H1 (cell line): ENCODE measurements at regions not wholly inside any gene's neighbourhood (a gene's known extent, or its start where the extent isn't known, plus 50 kb on each side); places are given as distances from the start of the nearest gene placed in this dataset.

ENCODE experiments used
- CREB1 ChIP-seq: IDR thresholded peaks from 2 replicates; pipeline ENCODE4 v1.6.1; 2012; ENCODE audit warnings: inconsistent platforms
- EGR1 ChIP-seq: IDR thresholded peaks from 2 replicates; pipeline ENCODE4 v1.6.1; 2011; ENCODE audit warnings: low read depth, low read length, borderline replicate concordance
- EP300 ChIP-seq, 2 experiments: IDR thresholded peaks; 1 replicate in 1 of 2; 2 replicates in 1 of 2; pipeline ENCODE4 v1.6.1; 2011 to 2012; ENCODE audit warnings: low read depth in 2 of 2, low read length in 2 of 2, mild to moderate bottlenecking in 2 of 2, borderline replicate concordance in 1 of 2, inconsistent platforms in 1 of 2, moderate library complexity in 1 of 2
- POLR2A ChIP-seq, 2 experiments: IDR thresholded peaks; 1 replicate in 1 of 2; 2 replicates in 1 of 2; pipeline ENCODE4 v1.6.1; 2011; ENCODE audit warnings: low read depth in 2 of 2, low read length in 2 of 2, mild to moderate bottlenecking in 2 of 2; ENCODE audit errors: control extremely low read depth in 1 of 2
- RAD21 ChIP-seq, 2 experiments: IDR thresholded peaks in 1 of 2; conservative IDR thresholded peaks in 1 of 2; 2 replicates each; pipeline ENCODE4 v1.6.1; 2011; ENCODE audit warnings: low read depth in 2 of 2, low read length in 2 of 2, improper control_type of control experiment in 1 of 2, inconsistent platforms in 1 of 2, mild to moderate bottlenecking in 1 of 2, moderate library complexity in 1 of 2
- SIN3A ChIP-seq, 2 experiments: IDR thresholded peaks in 1 of 2; conservative IDR thresholded peaks in 1 of 2; 2 replicates each; pipeline ENCODE4 v1.6.1; 2011 to 2012; ENCODE audit warnings: low read length in 2 of 2, improper control_type of control experiment in 1 of 2, low read depth in 1 of 2, mild to moderate bottlenecking in 1 of 2
- SP2 ChIP-seq: IDR thresholded peaks from 2 replicates; pipeline ENCODE4 v1.6.1; 2012; ENCODE audit warnings: mild to moderate bottlenecking, low read length, inconsistent platforms
- SUZ12 ChIP-seq: fragments of 200-600 bp; sonication (generic); IDR thresholded peaks from 2 replicates; pipeline ENCODE4 v1.6.1; 2012; ENCODE audit warnings: mild to moderate bottlenecking, inconsistent platforms, low read length, moderate library complexity, mixed read lengths
- TF ChIP-seq, protein P1 (sequence below), 3 experiments: IDR thresholded peaks; 1 replicate in 2 of 3; 2 replicates in 1 of 3; pipeline versions ENCODE4 v1.5.1 to v1.6.1; 2011; ENCODE audit warnings: low read length in 3 of 3, mild to moderate bottlenecking in 3 of 3, inconsistent platforms in 2 of 3, low read depth in 1 of 3, moderate library complexity in 1 of 3; ENCODE audit not compliant: insufficient read depth in 1 of 3; ENCODE audit errors: control extremely low read depth in 1 of 3

DNA sequence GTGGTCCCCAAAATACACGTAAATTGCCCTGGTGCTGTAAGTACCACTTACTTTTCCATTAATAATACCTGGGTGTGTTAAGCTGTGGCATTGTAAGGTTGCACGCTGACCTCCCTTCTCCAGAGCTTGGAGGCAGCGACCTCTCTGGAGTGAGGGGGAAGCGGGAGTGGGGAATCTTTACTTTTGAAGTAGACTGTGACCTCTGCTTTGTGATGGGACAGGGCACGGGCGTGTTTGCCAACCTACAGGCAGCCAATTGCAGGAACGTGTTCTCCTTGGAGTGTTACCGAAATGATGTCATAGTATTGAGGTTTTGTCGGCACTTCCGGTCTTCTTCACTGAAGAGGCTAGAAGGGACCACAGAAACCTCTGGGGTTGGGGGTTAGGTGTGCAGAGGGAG lies 227.3 kb upstream of the C2CD4B start:
- TF ChIP-seq, protein P1, sequence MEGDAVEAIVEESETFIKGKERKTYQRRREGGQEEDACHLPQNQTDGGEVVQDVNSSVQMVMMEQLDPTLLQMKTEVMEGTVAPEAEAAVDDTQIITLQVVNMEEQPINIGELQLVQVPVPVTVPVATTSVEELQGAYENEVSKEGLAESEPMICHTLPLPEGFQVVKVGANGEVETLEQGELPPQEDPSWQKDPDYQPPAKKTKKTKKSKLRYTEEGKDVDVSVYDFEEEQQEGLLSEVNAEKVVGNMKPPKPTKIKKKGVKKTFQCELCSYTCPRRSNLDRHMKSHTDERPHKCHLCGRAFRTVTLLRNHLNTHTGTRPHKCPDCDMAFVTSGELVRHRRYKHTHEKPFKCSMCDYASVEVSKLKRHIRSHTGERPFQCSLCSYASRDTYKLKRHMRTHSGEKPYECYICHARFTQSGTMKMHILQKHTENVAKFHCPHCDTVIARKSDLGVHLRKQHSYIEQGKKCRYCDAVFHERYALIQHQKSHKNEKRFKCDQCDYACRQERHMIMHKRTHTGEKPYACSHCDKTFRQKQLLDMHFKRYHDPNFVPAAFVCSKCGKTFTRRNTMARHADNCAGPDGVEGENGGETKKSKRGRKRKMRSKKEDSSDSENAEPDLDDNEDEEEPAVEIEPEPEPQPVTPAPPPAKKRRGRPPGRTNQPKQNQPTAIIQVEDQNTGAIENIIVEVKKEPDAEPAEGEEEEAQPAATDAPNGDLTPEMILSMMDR (IDR thresholded peaks at IDR 0.05; ENCODE audit: control extremely low read depth in 1 of 3, insufficient read depth in 1 of 3, low read depth in 1 of 3, low read length in 3 of 3): peak in 2 of 3 experiments; percentile 35 to 40; a peak in 2 of 4 replicates
- TF ChIP-seq EGR1: no peak
- no peak for TF ChIP-seq POLR2A (IDR thresholded peaks at IDR 0.05; ENCODE audit: control extremely low read depth in 1 of 2, low read depth in 2 of 2, low read length in 2 of 2)
- no peak for TF ChIP-seq EP300 (IDR thresholded peaks at IDR 0.05; ENCODE audit: borderline replicate concordance in 1 of 2, low read depth in 2 of 2, low read length in 2 of 2)
- TF ChIP-seq CREB1: no peak
- no peak for TF ChIP-seq SIN3A (conservative IDR thresholded peaks at IDR 0.05 in 1 of 2, IDR thresholded peaks at IDR 0.05 in 1 of 2; ENCODE audit: low read depth in 1 of 2, low read length in 2 of 2)
- TF ChIP-seq SP2: no peak
- no peak for TF ChIP-seq SUZ12
- peak; percentile 28 to 31; a peak in 3 of 4 replicates for TF ChIP-seq RAD21 (IDR thresholded peaks at IDR 0.05 in 1 of 2, conservative IDR thresholded peaks at IDR 0.05 in 1 of 2; ENCODE audit: low read depth in 2 of 2, low read length in 2 of 2)
